Thoracic aorta (tissue), 2 donors: ENCODE measurements at regions not wholly inside any gene's neighbourhood (a gene's known extent, or its start where the extent isn't known, plus 50 kb on each side); places are given as distances from the start of the nearest gene placed in this dataset.
A peak's percentile ranks its signal among the peaks of the same experiment; 100 is the strongest.

ENCODE experiments used
- ATAC-seq: fragments of 150-250 bp; one replicate; pipeline ENCODE4 v1.8.0; 2017; ENCODE audit warnings: low read depth; ENCODE audit not compliant: insufficient number of reproducible peaks, low FRiP score
- DNase-seq: peaks from one replicate; pipeline ENCODE4 v3.0.0-alpha.2; 2020; ENCODE audit warnings: low spot score
- H3K27ac ChIP-seq, 2 donors: fragments of 200-600 bp; sonication (generic); 1 replicate in 1 of 2; 2 replicates in 1 of 2; pipeline ENCODE4 v1.5.1; 2016; ENCODE audit warnings: mild to moderate bottlenecking in 2 of 2, moderate library complexity in 2 of 2
- H3K27me3 ChIP-seq: fragments of 200-600 bp; sonication (generic); replicated peaks from 2 replicates; pipeline ENCODE4 v1.6.0; 2016; ENCODE audit warnings: mild to moderate bottlenecking; ENCODE audit not compliant: insufficient read depth
- H3K36me3 ChIP-seq: fragments of 200-600 bp; sonication (generic); one replicate; pipeline ENCODE4 v1.5.1; 2016
- H3K4me1 ChIP-seq, 2 donors: fragments of 200-600 bp; sonication (generic); 1 replicate in 1 of 2; 2 replicates in 1 of 2; pipeline versions ENCODE4 v1.5.1 to v1.6.0; 2016; ENCODE audit warnings: low read depth in 2 of 2, mild to moderate bottlenecking in 1 of 2; ENCODE audit not compliant: control insufficient read depth in 1 of 2
- H3K4me3 ChIP-seq: fragments of 200-600 bp; sonication (generic); 2 replicates; pipeline ENCODE4 v1.5.1; 2016; ENCODE audit warnings: mild to moderate bottlenecking
- H3K9me3 ChIP-seq: fragments of 200-600 bp; sonication (generic); 2 replicates; pipeline ENCODE4 v1.5.1; 2016
- CTCF ChIP-seq: fragments of 200-600 bp; sonication (generic); IDR thresholded peaks from one replicate; pipeline ENCODE4 v1.5.1; 2019; ENCODE audit warnings: antibody characterized with exemption

GRCh38 chr1:87803375-87803774 is 474.7 kb downstream of the LMO4 start:
- ATAC-seq = no peak
- H3K27me3 ChIP-seq = no peaks in the 10 kb centered on the region
- no peak overlapping the region for H3K27ac ChIP-seq
- H3K36me3 ChIP-seq = no peaks in the 10 kb centered on the region
- H3K9me3 ChIP-seq = no peaks in the 10 kb centered on the region
- no peak for TF ChIP-seq CTCF
- H3K4me3 ChIP-seq = no peak overlapping the region
- no peak for DNase-seq
- H3K4me1 ChIP-seq = peaks cover 2 to 13% of the 10 kb centered on the region in 2 donors

- Histone ChIP-seq H3K9me3 (no peaks in the 10 kb centered on the region), H3K27me3 (no peaks in the 10 kb centered on the region), H3K27ac (no peak overlapping the region), H3K36me3 (no peaks in the 10 kb centered on the region), H3K4me1 (peaks cover 2 to 13% of the 10 kb centered on the region in 2 donors), H3K4me3 (no peak overlapping the region)
- DNase-seq (no peak), ATAC-seq (no peak)
- TF ChIP-seq CTCF = no peak
Measured at GRCh38 chr1:87804128-87804527, 475.4 kb downstream of the LMO4 start.

GRCh38 chr1:87805666-87806378 is 477.1 kb downstream of the LMO4 start:
- peaks cover 2 to 13% of the 10 kb centered on the region in 2 donors for H3K4me1 ChIP-seq
- TF ChIP-seq CTCF = no peak
- no peaks in the 10 kb centered on the region for H3K36me3 ChIP-seq
- no peaks in the 10 kb centered on the region for H3K27me3 ChIP-seq
- ATAC-seq (no peak), DNase-seq (no peak)
- H3K4me3 ChIP-seq = peak overlapping the region; percentile 60
- H3K27ac ChIP-seq = peak overlapping the region; percentile 49 to 56
- no peaks in the 10 kb centered on the region for H3K9me3 ChIP-seq

GRCh38 chr1:87806379-87807094 is 477.9 kb downstream of the LMO4 start:
- no peak for TF ChIP-seq CTCF
- Histone ChIP-seq H3K4me1 (peaks cover 2 to 13% of the 10 kb centered on the region in 2 donors), H3K4me3 (peak overlapping the region; percentile 60), H3K27me3 (no peaks in the 10 kb centered on the region), H3K36me3 (no peaks in the 10 kb centered on the region), H3K27ac (peak overlapping the region; percentile 49 to 56), H3K9me3 (no peaks in the 10 kb centered on the region)
- DNase-seq = no peak
- ATAC-seq = no peak

GRCh38 chr1:87810166-87810565 is 481.5 kb downstream of the LMO4 start:
- no peak overlapping the region for H3K4me3 ChIP-seq
- H3K36me3 ChIP-seq = no peaks in the 10 kb centered on the region
- no peaks in the 10 kb centered on the region for H3K27me3 ChIP-seq
- no peak for TF ChIP-seq CTCF
- DNase-seq = no peak
- no peak overlapping the region for H3K27ac ChIP-seq
- no peaks in the 10 kb centered on the region for H3K9me3 ChIP-seq
- peaks cover 14 to 38% of the 10 kb centered on the region in 2 donors for H3K4me1 ChIP-seq
- no peak for ATAC-seq
